Adrenal gland (tissue), 9 donors: ENCODE measurements at regions not wholly inside any gene's neighbourhood (a gene's known extent, or its start where the extent isn't known, plus 50 kb on each side); places are given as distances from the start of the nearest gene placed in this dataset.

Experiments
- DNase-seq, 7 donors: peaks; one replicate each; pipeline ENCODE4 v3.0.0-alpha.2; 2019 to 2020
- H3K27ac ChIP-seq, 5 donors: fragments of 200-600 bp; sonication (generic) in 4 of 5; 1 replicate in 3 of 5; 2 replicates in 2 of 5; pipeline versions ENCODE4 v1.5.1 to v1.8.0; 2016 to 2020; ENCODE audit warnings: mild to moderate bottlenecking in 1 of 5
- H3K27me3 ChIP-seq: fragments of 200-600 bp; 2 replicates; pipeline ENCODE4 v1.8.0; 2021
- H3K36me3 ChIP-seq, 2 donors: fragments of 200-600 bp; replicated peaks in 1 of 2; 1 replicate in 1 of 2; 2 replicates in 1 of 2; pipeline versions ENCODE4 v1.5.1 to v1.8.0; 2018 to 2022
- H3K4me1 ChIP-seq, 2 donors: fragments of 200-600 bp; replicated peaks in 1 of 2; 1 replicate in 1 of 2; 2 replicates in 1 of 2; pipeline versions ENCODE4 v1.5.1 to v1.8.0; 2018 to 2021
- H3K4me3 ChIP-seq, 4 donors: fragments of 200-600 bp; sonication (generic) in 3 of 4; one replicate each; pipeline ENCODE4 v1.5.1; 2016 to 2018
- H3K9me3 ChIP-seq, 3 donors: fragments of 200-600 bp; sonication (generic) in 1 of 3; replicated peaks in 1 of 3; 1 replicate in 2 of 3; 2 replicates in 1 of 3; pipeline versions ENCODE4 v1.5.1 to v1.8.0; 2016 to 2021
- CTCF ChIP-seq, 6 experiments: fragments of 450-650 bp in 4 of 6; fragments of 200-600 bp in 2 of 6; sonication (generic) in 1 of 6; IDR thresholded peaks; 1 replicate in 5 of 6; 2 replicates in 1 of 6; pipeline versions ENCODE4 v1.5.1 to v1.8.0; 2016 to 2021; ENCODE audit warnings: antibody characterized with exemption in 6 of 6, mild to moderate bottlenecking in 2 of 6, moderate library complexity in 1 of 6
- POLR2A ChIP-seq, 2 donors: fragments of 450-650 bp; IDR thresholded peaks; one replicate each; pipeline ENCODE4 v1.6.1; 2017; ENCODE audit warnings: antibody characterized with exemption in 2 of 2, mild to moderate bottlenecking in 2 of 2, moderate library complexity in 1 of 2
- WGBS, 4 donors: extraction: QIAGEN DNeasy Blood & Tissue Kit in 2 of 4; methylation state at CpG; one replicate each; pipeline versions ENCODE4 v1.1.5 to v1.1.7; 2013 to 2017; 5-methylcytosine and 5-hydroxymethylcytosine counted together
- intact Hi-C, 2 donors: fragments of 100-400 bp; cut with DNase I; formaldehyde crosslinking; loops; one replicate each; pipeline versions ENCODE4 v1.14.1 to v1.15.0; 2022 to 2023
- donor health status: healthy with polysubstance abuse.
- donor health status: Bipolar disorder and iron deficiency.
- donor health status: DM: yes; HTN: yes; CAD: no.
- donor health status: DM: no; HTN: no; CAD: no.
- donor health status: DM: no; HTN: no; CAD: no.

- no peak for TF ChIP-seq POLR2A (IDR thresholded peaks at IDR 0.05)
- no peaks in the 10 kb centered on the region for H3K4me1 ChIP-seq
- no peaks in the 10 kb centered on the region for H3K9me3 ChIP-seq
- no peak overlapping the region for H3K27ac ChIP-seq
- no peak overlapping the region for H3K4me3 ChIP-seq
- intact Hi-C loops: no loop called here
- DNase-seq: no peak
- H3K27me3 ChIP-seq: peaks cover 13% of the 10 kb centered on the region
- no peaks in the 10 kb centered on the region for H3K36me3 ChIP-seq
- 59 to 67% (median 65%) methylated on average over 8 of the region's 8 CpGs for WGBS, 4 donors
Measured at GRCh38 chr15:39095218-39095879, 485.5 kb upstream of the THBS1 start.

DNA sequence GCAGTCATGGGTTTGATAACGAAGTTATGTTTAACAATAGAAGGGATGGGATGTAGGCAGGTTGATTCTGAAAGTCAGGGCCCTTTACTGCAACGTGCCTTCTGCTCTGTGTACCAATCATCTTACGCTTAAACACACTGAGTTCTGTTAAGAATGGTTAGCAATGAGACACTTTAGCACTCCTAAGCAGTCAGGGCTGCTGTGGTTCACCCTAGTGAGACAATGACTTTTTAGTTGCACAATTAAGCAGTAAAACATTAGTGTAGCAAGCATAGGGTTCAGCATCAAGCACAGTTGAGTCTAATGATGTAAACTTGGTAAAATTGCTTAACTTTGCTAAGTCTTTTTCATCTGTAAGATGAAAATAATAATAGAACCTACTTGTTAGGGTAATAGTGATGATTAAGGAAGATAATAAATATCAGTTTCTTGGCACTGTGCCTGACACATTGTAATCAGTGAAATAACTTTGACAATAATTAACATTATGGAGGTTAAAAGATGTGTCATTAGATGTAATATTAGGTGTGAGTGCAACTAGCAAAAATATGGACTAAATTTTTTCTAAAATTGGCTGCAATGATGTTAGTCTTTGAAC, 484.2 kb upstream of the THBS1 start:
- H3K36me3 ChIP-seq: no peaks in the 10 kb centered on the region
- H3K4me3 ChIP-seq: no peak overlapping the region
- H3K4me1 ChIP-seq: no peaks in the 10 kb centered on the region
- no peaks in the 10 kb centered on the region for H3K9me3 ChIP-seq
- no peak for TF ChIP-seq CTCF (IDR thresholded peaks at IDR 0.05)
- no peak for TF ChIP-seq POLR2A (IDR thresholded peaks at IDR 0.05)
- 67 to 82% (median 76%) methylated on average over 3 of the region's 3 CpGs for WGBS, 4 donors
- H3K27me3 ChIP-seq: peaks cover 13% of the 10 kb centered on the region
- no peak for DNase-seq
- intact Hi-C loops: no loop called here
- no peak overlapping the region for H3K27ac ChIP-seq

GRCh38 chr15:39099524-39099923, 481.4 kb upstream of the THBS1 start:
- WGBS, 4 donors: 68 to 82% (median 73%) methylated on average over 2 of the region's 2 CpGs
- Histone ChIP-seq H3K4me3 (no peak overlapping the region), H3K4me1 (no peaks in the 10 kb centered on the region), H3K9me3 (no peaks in the 10 kb centered on the region), H3K27ac (no peak overlapping the region), H3K27me3 (peaks cover 8% of the 10 kb centered on the region), H3K36me3 (no peaks in the 10 kb centered on the region)
- DNase-seq: no peak
- intact Hi-C loops: no loop called here
- TF ChIP-seq CTCF (IDR thresholded peaks at IDR 0.05) (no peak), POLR2A (IDR thresholded peaks at IDR 0.05) (no peak)

DNA sequence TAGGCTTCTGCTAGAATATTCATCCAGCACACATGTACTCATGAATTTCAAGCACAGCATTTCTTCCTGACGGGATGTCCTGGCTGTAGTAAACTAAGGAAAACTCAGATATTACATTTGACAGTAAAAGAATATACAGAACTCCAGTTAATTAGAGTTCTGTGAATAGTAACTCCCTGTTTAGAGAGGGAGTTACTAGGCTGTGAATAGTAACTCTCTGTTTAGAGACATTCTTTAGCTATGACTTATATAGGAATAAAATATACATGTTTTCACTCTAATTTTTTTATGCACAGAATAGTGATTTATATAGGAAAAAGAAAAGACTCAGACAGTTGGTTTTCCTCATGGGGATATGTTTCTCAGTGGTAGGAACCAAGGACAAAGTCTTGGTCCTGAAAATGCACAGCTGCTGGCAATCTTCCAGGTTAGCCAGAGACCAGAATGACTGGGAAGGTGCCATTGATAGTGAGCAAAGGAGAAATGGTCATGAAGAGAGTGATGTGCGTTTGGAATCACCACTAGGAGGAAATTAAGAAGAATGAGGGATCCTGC, 480.7 kb upstream of the THBS1 start:
- intact Hi-C loops: no loop called here
- WGBS, 4 donors: 57 to 69% (median 64%) methylated on average over 2 of the region's 2 CpGs
- H3K27me3 ChIP-seq: peaks cover 8% of the 10 kb centered on the region
- no peak overlapping the region for H3K4me3 ChIP-seq
- H3K4me1 ChIP-seq: no peaks in the 10 kb centered on the region
- DNase-seq: no peak
- H3K9me3 ChIP-seq: no peaks in the 10 kb centered on the region
- TF ChIP-seq POLR2A (IDR thresholded peaks at IDR 0.05) (no peak), CTCF (IDR thresholded peaks at IDR 0.05) (no peak)
- no peak overlapping the region for H3K27ac ChIP-seq
- no peaks in the 10 kb centered on the region for H3K36me3 ChIP-seq
